ENCODE measurements at regions not wholly inside any gene's neighbourhood (a gene's known extent, or its start where the extent isn't known, plus 50 kb on each side); places are given as distances from the start of the nearest gene placed in this dataset.

DNA sequence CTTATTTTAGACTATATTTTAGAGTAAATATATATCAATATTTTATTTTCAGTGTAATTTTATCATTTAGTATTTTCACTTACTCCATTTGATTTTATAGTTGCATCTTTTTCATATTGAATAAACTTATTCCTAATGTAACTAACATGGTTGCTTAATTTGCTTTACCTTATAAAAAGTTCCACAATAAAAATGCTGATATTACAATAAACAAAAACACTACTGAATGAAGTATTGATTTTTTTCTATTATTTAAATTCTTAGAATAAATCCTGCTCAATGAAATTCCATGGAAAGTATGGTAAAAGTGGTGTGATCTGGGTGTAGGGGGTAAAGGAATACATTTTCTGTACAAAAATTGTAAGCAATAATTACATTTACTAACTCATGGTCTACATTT lies 2074.9 kb upstream of the C9orf72 start:
- no peaks in the 10 kb centered on the region for H3K9me3 ChIP-seq (ENCODE audit: low read length)
- H4K20me1 ChIP-seq (ENCODE audit: insufficient read depth, low read length), result no peaks in the 10 kb centered on the region
- no peak for TF ChIP-seq EZH2 (IDR thresholded peaks at IDR 0.05; ENCODE audit: borderline replicate concordance, low read length)
- no peak for TF ChIP-seq CTCF (IDR thresholded peaks at IDR 0.05; ENCODE audit: low read length)
- H3K27me3 ChIP-seq (ENCODE audit: insufficient read depth, low read length), result no peaks in the 10 kb centered on the region
- H3K36me3 ChIP-seq (ENCODE audit: insufficient read depth, low read length), result no peaks in the 10 kb centered on the region
- no peak overlapping the region for H3K4me2 ChIP-seq (ENCODE audit: low read length)
- no peaks in the 10 kb centered on the region for H3K9me2 ChIP-seq (ENCODE audit: low read depth, low read length)
- no peak overlapping the region for H3K9ac ChIP-seq (ENCODE audit: low read length)
- H3K27ac ChIP-seq (ENCODE audit: low read depth, low read length, poor library complexity, severe bottlenecking), result no peak overlapping the region
- H3K4me3 ChIP-seq (ENCODE audit: low read depth, low read length, poor library complexity, severe bottlenecking), result no peak overlapping the region
- peaks cover 8% of the 10 kb centered on the region for H3K4me1 ChIP-seq (ENCODE audit: insufficient read depth, low read length, severe bottlenecking)
- 0 out of 2 replicates have a peak, but pooled peaks cover 4% of the 10 kb centered on the region for H3F3A ChIP-seq (ENCODE audit: insufficient read depth, low read length)
- H2AFZ ChIP-seq (ENCODE audit: low read length), result no peak overlapping the region
- H3K79me2 ChIP-seq (ENCODE audit: insufficient read depth, low read length), result no peaks in the 10 kb centered on the region

DNA sequence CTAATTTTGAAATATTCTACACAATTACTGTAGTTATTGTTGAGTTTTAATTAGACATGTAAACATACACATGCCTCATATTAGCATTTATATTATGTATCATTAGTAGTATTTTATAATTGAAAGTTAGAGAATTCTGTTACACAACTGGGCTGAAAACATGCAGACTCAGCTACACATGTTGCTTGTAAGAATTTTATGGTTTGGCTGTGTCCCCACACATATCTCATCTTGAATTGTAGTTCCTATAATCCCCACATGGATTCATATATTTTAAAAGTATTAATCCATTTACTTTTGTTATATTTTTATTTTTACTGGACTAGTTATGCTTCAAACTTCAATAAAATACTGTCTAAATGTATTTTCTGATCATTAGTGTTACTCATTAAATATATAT lies 2075.3 kb upstream of the C9orf72 start:
- Histone ChIP-seq H4K20me1 (ENCODE audit: insufficient read depth, low read length) (no peaks in the 10 kb centered on the region), H3F3A (ENCODE audit: insufficient read depth, low read length) (0 out of 2 replicates have a peak, but pooled peaks cover 4% of the 10 kb centered on the region), H3K36me3 (ENCODE audit: insufficient read depth, low read length) (no peaks in the 10 kb centered on the region), H3K9ac (ENCODE audit: low read length) (no peak overlapping the region), H3K4me1 (ENCODE audit: insufficient read depth, low read length, severe bottlenecking) (peaks cover 8% of the 10 kb centered on the region), H3K9me3 (ENCODE audit: low read length) (no peaks in the 10 kb centered on the region), H3K79me2 (ENCODE audit: insufficient read depth, low read length) (no peaks in the 10 kb centered on the region), H3K4me2 (ENCODE audit: low read length) (no peak overlapping the region), H3K27ac (ENCODE audit: low read depth, low read length, poor library complexity, severe bottlenecking) (no peak overlapping the region), H3K27me3 (ENCODE audit: insufficient read depth, low read length) (no peaks in the 10 kb centered on the region), H2AFZ (ENCODE audit: low read length) (no peak overlapping the region), H3K9me2 (ENCODE audit: low read depth, low read length) (no peaks in the 10 kb centered on the region), H3K4me3 (ENCODE audit: low read depth, low read length, poor library complexity, severe bottlenecking) (no peak overlapping the region)
- TF ChIP-seq EZH2 (IDR thresholded peaks at IDR 0.05; ENCODE audit: borderline replicate concordance, low read length), result no peak
- no peak for TF ChIP-seq CTCF (IDR thresholded peaks at IDR 0.05; ENCODE audit: low read length)

DNA sequence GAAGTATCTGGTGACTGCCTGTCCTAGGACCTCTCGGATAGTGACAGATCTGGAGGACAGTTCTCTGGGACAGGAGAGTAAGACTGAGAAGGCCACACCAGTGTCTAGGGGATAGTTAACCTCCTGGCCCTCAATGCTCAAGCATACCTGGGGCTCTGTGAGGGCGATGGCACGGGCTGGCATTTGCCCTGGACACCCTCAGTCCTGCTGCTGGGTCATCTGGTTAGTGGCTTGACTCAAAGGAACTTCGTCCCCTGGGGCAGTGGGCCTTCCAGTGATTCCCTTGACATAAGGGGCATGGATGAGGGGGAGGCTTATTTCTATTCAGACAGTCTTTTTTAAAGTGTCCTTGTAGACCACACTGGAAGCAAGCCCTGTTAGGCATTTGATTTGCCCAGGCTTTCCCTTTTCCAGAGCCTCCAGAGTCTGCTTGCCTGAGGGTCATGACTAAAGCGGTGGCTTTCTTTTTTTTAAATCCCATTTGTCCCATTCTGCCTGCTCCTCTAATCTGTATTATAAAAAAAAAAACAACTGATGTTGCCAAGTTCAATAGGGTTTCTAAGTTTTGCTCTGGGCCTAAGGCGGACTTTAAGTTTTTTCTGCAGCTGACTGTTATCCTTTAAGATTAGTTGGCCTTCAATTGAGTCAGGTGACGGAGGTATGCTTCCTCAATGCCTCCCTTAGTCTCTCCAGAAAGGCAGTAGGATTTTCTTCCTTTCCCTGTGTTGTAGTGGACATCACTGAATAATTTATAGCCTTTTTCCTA lies 2083.5 kb upstream of the C9orf72 start:
- Histone ChIP-seq H4K20me1 (ENCODE audit: insufficient read depth, low read length) (no peaks in the 10 kb centered on the region), H2AFZ (ENCODE audit: low read length) (no peak overlapping the region)
- TF ChIP-seq CTCF (IDR thresholded peaks at IDR 0.05; ENCODE audit: low read length) (no peak), EZH2 (IDR thresholded peaks at IDR 0.05; ENCODE audit: borderline replicate concordance, low read length) (no peak)

More for the DNA sequence above, 2083.5 kb upstream of the C9orf72 start:
- Histone ChIP-seq H3K9me3 (ENCODE audit: low read length) (no peaks in the 10 kb centered on the region), H3K4me1 (ENCODE audit: insufficient read depth, low read length, severe bottlenecking) (peaks cover 2% of the 10 kb centered on the region), H3F3A (ENCODE audit: insufficient read depth, low read length) (0 out of 2 replicates have a peak, but pooled peaks cover 2% of the 10 kb centered on the region), H3K27ac (ENCODE audit: low read depth, low read length, poor library complexity, severe bottlenecking) (no peak overlapping the region), H3K4me2 (ENCODE audit: low read length) (no peak overlapping the region), H3K4me3 (ENCODE audit: low read depth, low read length, poor library complexity, severe bottlenecking) (no peak overlapping the region), H3K79me2 (ENCODE audit: insufficient read depth, low read length) (no peaks in the 10 kb centered on the region), H3K9me2 (ENCODE audit: low read depth, low read length) (no peaks in the 10 kb centered on the region), H3K36me3 (ENCODE audit: insufficient read depth, low read length) (no peaks in the 10 kb centered on the region), H3K9ac (ENCODE audit: low read length) (no peak overlapping the region), H3K27me3 (ENCODE audit: insufficient read depth, low read length) (no peaks in the 10 kb centered on the region)
